ENCODE measurements at regions not wholly inside any gene's neighbourhood (a gene's known extent, or its start where the extent isn't known, plus 50 kb on each side); places are given as distances from the start of the nearest gene placed in this dataset.

- no peak for DNase-seq
These were observed 270.5 kb upstream of the CADM1 start for GRCh38 chr11:115774756-115775155.

- no peak for DNase-seq
These were observed 265.7 kb upstream of the CADM1 start for GRCh38 chr11:115769891-115770290.

GRCh38 chr11:115767883-115768282, 263.7 kb upstream of the CADM1 start:
- DNase-seq: no peak

- DNase-seq: no peak
These were observed 263.0 kb upstream of the CADM1 start for GRCh38 chr11:115767047-115767802.

GRCh38 chr11:115766561-115766960, 262.3 kb upstream of the CADM1 start:
- no peak for DNase-seq

GRCh38 chr11:115765803-115766239, 261.6 kb upstream of the CADM1 start:
- no peak for DNase-seq

GRCh38 chr11:115764176-115764575, 260.0 kb upstream of the CADM1 start:
- DNase-seq: no peak

GRCh38 chr11:115761817-115762216, 257.6 kb upstream of the CADM1 start:
- no peak for DNase-seq

GRCh38 chr11:115761348-115761747, 257.1 kb upstream of the CADM1 start:
- no peak for DNase-seq

- no peak for DNase-seq
These were observed 256.5 kb upstream of the CADM1 start for GRCh38 chr11:115760461-115761320.

- no peak for DNase-seq
These were observed 255.6 kb upstream of the CADM1 start for GRCh38 chr11:115759622-115760460.

GRCh38 chr11:115758011-115758410, 253.8 kb upstream of the CADM1 start:
- no peak for DNase-seq

GRCh38 chr11:115751243-115752015, 247.2 kb upstream of the CADM1 start:
- no peak for DNase-seq

- DNase-seq: no peak
These were observed 241.6 kb upstream of the CADM1 start for GRCh38 chr11:115745610-115746512.

- DNase-seq: no peak
These were observed 240.9 kb upstream of the CADM1 start for GRCh38 chr11:115745066-115745465.

- no peak for DNase-seq
These were observed 239.5 kb upstream of the CADM1 start for GRCh38 chr11:115743719-115744118.

GRCh38 chr11:115741376-115742107, 237.3 kb upstream of the CADM1 start:
- peak; percentile 57 for DNase-seq

- no peak for DNase-seq
These were observed 236.1 kb upstream of the CADM1 start for GRCh38 chr11:115740324-115740723.

- DNase-seq: no peak
These were observed 235.7 kb upstream of the CADM1 start for GRCh38 chr11:115739878-115740277.

GRCh38 chr11:115739146-115739545, 234.9 kb upstream of the CADM1 start:
- no peak for DNase-seq

GRCh38 chr11:115737875-115738274, 233.7 kb upstream of the CADM1 start:
- DNase-seq: no peak
